ENCODE measurements at regions not wholly inside any gene's neighbourhood (a gene's known extent, or its start where the extent isn't known, plus 50 kb on each side); places are given as distances from the start of the nearest gene placed in this dataset.

- ChIA-PET CTCF (no interaction called here), POLR2A (no interaction called here)
- no peaks in the 10 kb centered on the region for H3K27me3 Mint-ChIP-seq (ENCODE audit: low read depth)
- no peak for TF ChIP-seq TCF7 (CRISPR knock-in tag; IDR thresholded peaks at IDR 0.05; ENCODE audit: low read depth)
- TF ChIP-seq, protein P1, sequence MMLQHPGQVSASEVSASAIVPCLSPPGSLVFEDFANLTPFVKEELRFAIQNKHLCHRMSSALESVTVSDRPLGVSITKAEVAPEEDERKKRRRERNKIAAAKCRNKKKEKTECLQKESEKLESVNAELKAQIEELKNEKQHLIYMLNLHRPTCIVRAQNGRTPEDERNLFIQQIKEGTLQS (CRISPR knock-in tag; conservative IDR thresholded peaks at IDR 0.05): no peak
- H3K4me3 Mint-ChIP-seq: no peak overlapping the region
- H3K9me3 Mint-ChIP-seq: no peaks in the 10 kb centered on the region
- no peak for ATAC-seq
- no peak overlapping the region for H3K27ac Mint-ChIP-seq
- H3K4me1 Mint-ChIP-seq: 0 out of 2 replicates have a peak, but pooled peaks cover 6% of the 10 kb centered on the region
- no peaks in the 10 kb centered on the region for H3K36me3 Mint-ChIP-seq
- DNase-seq (ENCODE audit: low spot score): no peak
Observed at GRCh38 chr5:86977808-86978207, 289.9 kb upstream of the RASA1 start.

- H3K9me3 Mint-ChIP-seq: no peaks in the 10 kb centered on the region
- ChIA-PET POLR2A (no interaction called here), CTCF (no interaction called here)
- no peak overlapping the region for H3K27ac Mint-ChIP-seq
- 0 out of 2 replicates have a peak, but pooled peaks cover 6% of the 10 kb centered on the region for H3K4me1 Mint-ChIP-seq
- no peaks in the 10 kb centered on the region for H3K27me3 Mint-ChIP-seq (ENCODE audit: low read depth)
- ATAC-seq: no peak
- H3K4me3 Mint-ChIP-seq: no peak overlapping the region
- TF ChIP-seq USF2 (CRISPR knock-in tag; IDR thresholded peaks at IDR 0.05) (no peak), EMX1 (CRISPR knock-in tag; IDR thresholded peaks at IDR 0.05) (no peak), KAT7 (CRISPR knock-in tag; IDR thresholded peaks at IDR 0.05; ENCODE audit: borderline replicate concordance) (no peak), CTCF (IDR thresholded peaks at IDR 0.05) (no peak), ELF4 (CRISPR knock-in tag; IDR thresholded peaks at IDR 0.05; ENCODE audit: low read depth) (no peak), FOXP1 (CRISPR knock-in tag; IDR thresholded peaks at IDR 0.05; ENCODE audit: borderline replicate concordance) (no peak), ZBTB21 (CRISPR knock-in tag; IDR thresholded peaks at IDR 0.05; ENCODE audit: borderline replicate concordance) (no peak), NFYB (CRISPR knock-in tag; conservative IDR thresholded peaks at IDR 0.05; ENCODE audit: low read depth) (no peak), ESRRA (CRISPR knock-in tag; IDR thresholded peaks at IDR 0.05; ENCODE audit: borderline replicate concordance) (no peak), GABPB1 (CRISPR knock-in tag; IDR thresholded peaks at IDR 0.05) (no peak), MLX (CRISPR knock-in tag; IDR thresholded peaks at IDR 0.05) (no peak), RELA (CRISPR knock-in tag; IDR thresholded peaks at IDR 0.05; ENCODE audit: borderline replicate concordance) (no peak), ZSCAN18 (CRISPR knock-in tag; IDR thresholded peaks at IDR 0.05) (no peak)
- TF ChIP-seq, protein P2, sequence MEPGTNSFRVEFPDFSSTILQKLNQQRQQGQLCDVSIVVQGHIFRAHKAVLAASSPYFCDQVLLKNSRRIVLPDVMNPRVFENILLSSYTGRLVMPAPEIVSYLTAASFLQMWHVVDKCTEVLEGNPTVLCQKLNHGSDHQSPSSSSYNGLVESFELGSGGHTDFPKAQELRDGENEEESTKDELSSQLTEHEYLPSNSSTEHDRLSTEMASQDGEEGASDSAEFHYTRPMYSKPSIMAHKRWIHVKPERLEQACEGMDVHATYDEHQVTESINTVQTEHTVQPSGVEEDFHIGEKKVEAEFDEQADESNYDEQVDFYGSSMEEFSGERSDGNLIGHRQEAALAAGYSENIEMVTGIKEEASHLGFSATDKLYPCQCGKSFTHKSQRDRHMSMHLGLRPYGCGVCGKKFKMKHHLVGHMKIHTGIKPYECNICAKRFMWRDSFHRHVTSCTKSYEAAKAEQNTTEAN (CRISPR knock-in tag; IDR thresholded peaks at IDR 0.05): no peak
- TF ChIP-seq, protein P3, sequence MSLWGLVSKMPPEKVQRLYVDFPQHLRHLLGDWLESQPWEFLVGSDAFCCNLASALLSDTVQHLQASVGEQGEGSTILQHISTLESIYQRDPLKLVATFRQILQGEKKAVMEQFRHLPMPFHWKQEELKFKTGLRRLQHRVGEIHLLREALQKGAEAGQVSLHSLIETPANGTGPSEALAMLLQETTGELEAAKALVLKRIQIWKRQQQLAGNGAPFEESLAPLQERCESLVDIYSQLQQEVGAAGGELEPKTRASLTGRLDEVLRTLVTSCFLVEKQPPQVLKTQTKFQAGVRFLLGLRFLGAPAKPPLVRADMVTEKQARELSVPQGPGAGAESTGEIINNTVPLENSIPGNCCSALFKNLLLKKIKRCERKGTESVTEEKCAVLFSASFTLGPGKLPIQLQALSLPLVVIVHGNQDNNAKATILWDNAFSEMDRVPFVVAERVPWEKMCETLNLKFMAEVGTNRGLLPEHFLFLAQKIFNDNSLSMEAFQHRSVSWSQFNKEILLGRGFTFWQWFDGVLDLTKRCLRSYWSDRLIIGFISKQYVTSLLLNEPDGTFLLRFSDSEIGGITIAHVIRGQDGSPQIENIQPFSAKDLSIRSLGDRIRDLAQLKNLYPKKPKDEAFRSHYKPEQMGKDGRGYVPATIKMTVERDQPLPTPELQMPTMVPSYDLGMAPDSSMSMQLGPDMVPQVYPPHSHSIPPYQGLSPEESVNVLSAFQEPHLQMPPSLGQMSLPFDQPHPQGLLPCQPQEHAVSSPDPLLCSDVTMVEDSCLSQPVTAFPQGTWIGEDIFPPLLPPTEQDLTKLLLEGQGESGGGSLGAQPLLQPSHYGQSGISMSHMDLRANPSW (CRISPR knock-in tag; conservative IDR thresholded peaks at IDR 0.05; ENCODE audit: low read depth): no peak
- H3K36me3 Mint-ChIP-seq: no peaks in the 10 kb centered on the region
- no peak for DNase-seq (ENCODE audit: low spot score)
Observed at GRCh38 chr5:86979811-86980411, 287.8 kb upstream of the RASA1 start.
